K562 (cell line): ENCODE measurements at regions not wholly inside any gene's neighbourhood (a gene's known extent, or its start where the extent isn't known, plus 50 kb on each side); places are given as distances from the start of the nearest gene placed in this dataset.
A peak's percentile ranks its signal among the peaks of the same experiment; 100 is the strongest.

Experiments
- CEBPZ ChIP-seq: fragments of 150-350 bp; IDR thresholded peaks from 2 replicates; pipeline ENCODE4 v1.6.1; 2014; ENCODE audit warnings: low read depth, mild to moderate bottlenecking, low read length, borderline replicate concordance
- KLF10 ChIP-seq: fragments of 250-450 bp; sonication (Bioruptor Pico); IDR thresholded peaks from 2 replicates; pipeline ENCODE4 v1.6.1; 2021; ENCODE audit warnings: matching md5 sums
- MEIS2 ChIP-seq: fragments of 450-650 bp; IDR thresholded peaks from 2 replicates; pipeline ENCODE4 v1.6.1; 2014; ENCODE audit warnings: mild to moderate bottlenecking; ENCODE audit not compliant: partially characterized antibody
- MXI1 ChIP-seq: IDR thresholded peaks from 2 replicates; pipeline ENCODE4 v1.6.1; 2011; ENCODE audit warnings: low read depth, mild to moderate bottlenecking, improper control_type of control experiment, low read length
- NCOA2 ChIP-seq, 2 experiments: fragments of 450-650 bp; IDR thresholded peaks; 2 replicates each; pipeline ENCODE4 v1.6.1; 2018; ENCODE audit warnings: mild to moderate bottlenecking in 2 of 2, moderate library complexity in 1 of 2; ENCODE audit not compliant: partially characterized antibody in 2 of 2
- NFXL1 ChIP-seq: fragments of 450-650 bp; formaldehyde crosslinking; IDR thresholded peaks from 2 replicates; pipeline ENCODE4 v1.4.0; 2021; ENCODE audit warnings: mild to moderate bottlenecking
- NR2C1 ChIP-seq, 2 experiments: fragments of 450-650 bp; IDR thresholded peaks; 2 replicates each; pipeline ENCODE4 v1.6.1; 2017; ENCODE audit warnings: mild to moderate bottlenecking in 2 of 2, antibody characterized with exemption in 1 of 2, inconsistent platforms in 1 of 2, missing compliant biosample characterization in 1 of 2, missing genetic modification characterization in 1 of 2
- NR2F6 ChIP-seq: fragments of 450-650 bp; formaldehyde crosslinking; IDR thresholded peaks from 2 replicates; pipeline ENCODE4 v1.4.0; 2020; ENCODE audit warnings: mild to moderate bottlenecking
- TAF7 ChIP-seq: fragments of 450-650 bp; IDR thresholded peaks from 2 replicates; pipeline ENCODE4 v1.6.1; 2016; ENCODE audit warnings: missing genetic modification characterization, missing compliant biosample characterization
- ZFPM2 ChIP-seq: fragments of 250-450 bp; sonication (Bioruptor Pico); IDR thresholded peaks from 2 replicates; pipeline ENCODE4 v1.5.1; 2022; ENCODE audit warnings: mild to moderate bottlenecking
- TF ChIP-seq, protein P1 (sequence below): fragments of 450-650 bp; IDR thresholded peaks from 2 replicates; pipeline ENCODE4 v1.6.1; 2016; ENCODE audit warnings: borderline replicate concordance
- TF ChIP-seq, protein P2 (sequence below), 2 experiments: fragments of 450-650 bp in 1 of 2; sonication (generic) in 1 of 2; formaldehyde crosslinking; conservative IDR thresholded peaks; 2 replicates each; pipeline versions ENCODE4 v1.4.0 to v1.8.1; 2020 to 2022; ENCODE audit warnings: mild to moderate bottlenecking in 1 of 2, missing genetic modification reagents in 1 of 2

DNA sequence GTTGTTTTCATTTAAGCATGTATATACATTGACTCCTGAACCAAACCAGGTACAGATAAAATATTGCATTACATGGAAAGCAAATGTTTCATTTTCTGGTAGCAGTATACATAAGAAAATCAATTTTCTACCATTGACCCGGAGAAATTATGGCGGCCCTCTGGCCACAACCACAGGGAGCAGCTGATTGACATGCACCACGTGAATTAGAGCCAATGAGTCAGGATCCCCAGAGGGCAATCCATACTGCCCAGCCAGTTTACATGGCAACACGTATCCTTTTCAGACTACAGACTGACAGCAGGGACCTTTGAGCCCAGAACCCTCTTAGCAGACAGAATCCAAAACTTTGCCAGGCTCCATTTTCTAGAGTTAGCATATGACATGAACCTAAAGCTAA, 272.2 kb upstream of the NEBL start (continued):
- TF ChIP-seq, protein P1, sequence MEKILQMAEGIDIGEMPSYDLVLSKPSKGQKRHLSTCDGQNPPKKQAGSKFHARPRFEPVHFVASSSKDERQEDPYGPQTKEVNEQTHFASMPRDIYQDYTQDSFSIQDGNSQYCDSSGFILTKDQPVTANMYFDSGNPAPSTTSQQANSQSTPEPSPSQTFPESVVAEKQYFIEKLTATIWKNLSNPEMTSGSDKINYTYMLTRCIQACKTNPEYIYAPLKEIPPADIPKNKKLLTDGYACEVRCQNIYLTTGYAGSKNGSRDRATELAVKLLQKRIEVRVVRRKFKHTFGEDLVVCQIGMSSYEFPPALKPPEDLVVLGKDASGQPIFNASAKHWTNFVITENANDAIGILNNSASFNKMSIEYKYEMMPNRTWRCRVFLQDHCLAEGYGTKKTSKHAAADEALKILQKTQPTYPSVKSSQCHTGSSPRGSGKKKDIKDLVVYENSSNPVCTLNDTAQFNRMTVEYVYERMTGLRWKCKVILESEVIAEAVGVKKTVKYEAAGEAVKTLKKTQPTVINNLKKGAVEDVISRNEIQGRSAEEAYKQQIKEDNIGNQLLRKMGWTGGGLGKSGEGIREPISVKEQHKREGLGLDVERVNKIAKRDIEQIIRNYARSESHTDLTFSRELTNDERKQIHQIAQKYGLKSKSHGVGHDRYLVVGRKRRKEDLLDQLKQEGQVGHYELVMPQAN, result no peak
- TF ChIP-seq TAF7 (tag) (no peak), NR2F6 (CRISPR knock-in tag) (no peak), MXI1 (no peak), NR2C1 (IDR thresholded peaks at IDR 0.05) (no peak), NR2C1 (tag; IDR thresholded peaks at IDR 0.05) (peak; percentile 57), NFXL1 (CRISPR knock-in tag) (no peak), ZFPM2 (CRISPR knock-in tag) (no peak), NCOA2 (IDR thresholded peaks at IDR 0.05; ENCODE audit: partially characterized antibody in 2 of 2) (no peak), MEIS2 (peak; percentile 18), KLF10 (no peak), CEBPZ (no peak)
- TF ChIP-seq, protein P2, sequence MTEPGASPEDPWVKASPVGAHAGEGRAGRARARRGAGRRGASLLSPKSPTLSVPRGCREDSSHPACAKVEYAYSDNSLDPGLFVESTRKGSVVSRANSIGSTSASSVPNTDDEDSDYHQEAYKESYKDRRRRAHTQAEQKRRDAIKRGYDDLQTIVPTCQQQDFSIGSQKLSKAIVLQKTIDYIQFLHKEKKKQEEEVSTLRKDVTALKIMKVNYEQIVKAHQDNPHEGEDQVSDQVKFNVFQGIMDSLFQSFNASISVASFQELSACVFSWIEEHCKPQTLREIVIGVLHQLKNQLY (CRISPR knock-in tag; conservative IDR thresholded peaks at IDR 0.05), result no peak
- TF ChIP-seq, all 486 proteins: peak for 8
